NOMO-1 (cell line): ENCODE measurements at regions not wholly inside any gene's neighbourhood (a gene's known extent, or its start where the extent isn't known, plus 50 kb on each side); places are given as distances from the start of the nearest gene placed in this dataset.

Source experiments
- DNase-seq, 2 experiments: peaks; one replicate each; lab custom pipeline; 2025; ENCODE audit not compliant: unreplicated experiment in 2 of 2; lab: John Stamatoyannopoulos, UW

GRCh38 chr9:93372391-93372790 is 79.1 kb upstream of the FAM120A start:
- no peak for DNase-seq

- DNase-seq = peak in 1 of 2 experiments; percentile 8
Observed at GRCh38 chr9:93376411-93376810, 75.1 kb upstream of the FAM120A start.

GRCh38 chr9:93378276-93378675 is 73.2 kb upstream of the FAM120A start:
- DNase-seq = no peak

GRCh38 chr9:93379051-93379450 is 72.4 kb upstream of the FAM120A start:
- DNase-seq = no peak

GRCh38 chr9:93380410-93381060 is 71.0 kb upstream of the FAM120A start:
- DNase-seq = no peak

GRCh38 chr9:93387791-93388190 is 63.7 kb upstream of the FAM120A start:
- DNase-seq = no peak

GRCh38 chr9:93390953-93391515 is 60.5 kb upstream of the FAM120A start:
- no peak for DNase-seq

GRCh38 chr9:93391898-93392297 is 59.6 kb upstream of the FAM120A start:
- no peak for DNase-seq

GRCh38 chr9:93392974-93393373 is 58.5 kb upstream of the FAM120A start:
- DNase-seq = no peak
